ENCODE measurements at regions not wholly inside any gene's neighbourhood (a gene's known extent, or its start where the extent isn't known, plus 50 kb on each side); places are given as distances from the start of the nearest gene placed in this dataset.
A peak's percentile ranks its signal among the peaks of the same experiment; 100 is the strongest.
"Not testable (repeated sequence)": the region's sequence is repeated elsewhere in the genome, so short reads cannot be mapped to it uniquely, and the experiment has no call there.

- TF ChIP-seq, protein P1, sequence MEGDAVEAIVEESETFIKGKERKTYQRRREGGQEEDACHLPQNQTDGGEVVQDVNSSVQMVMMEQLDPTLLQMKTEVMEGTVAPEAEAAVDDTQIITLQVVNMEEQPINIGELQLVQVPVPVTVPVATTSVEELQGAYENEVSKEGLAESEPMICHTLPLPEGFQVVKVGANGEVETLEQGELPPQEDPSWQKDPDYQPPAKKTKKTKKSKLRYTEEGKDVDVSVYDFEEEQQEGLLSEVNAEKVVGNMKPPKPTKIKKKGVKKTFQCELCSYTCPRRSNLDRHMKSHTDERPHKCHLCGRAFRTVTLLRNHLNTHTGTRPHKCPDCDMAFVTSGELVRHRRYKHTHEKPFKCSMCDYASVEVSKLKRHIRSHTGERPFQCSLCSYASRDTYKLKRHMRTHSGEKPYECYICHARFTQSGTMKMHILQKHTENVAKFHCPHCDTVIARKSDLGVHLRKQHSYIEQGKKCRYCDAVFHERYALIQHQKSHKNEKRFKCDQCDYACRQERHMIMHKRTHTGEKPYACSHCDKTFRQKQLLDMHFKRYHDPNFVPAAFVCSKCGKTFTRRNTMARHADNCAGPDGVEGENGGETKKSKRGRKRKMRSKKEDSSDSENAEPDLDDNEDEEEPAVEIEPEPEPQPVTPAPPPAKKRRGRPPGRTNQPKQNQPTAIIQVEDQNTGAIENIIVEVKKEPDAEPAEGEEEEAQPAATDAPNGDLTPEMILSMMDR (IDR thresholded peaks at IDR 0.05): no peak
- H3K36me3 ChIP-seq: no peaks in the 10 kb centered on the region
- no peaks in the 10 kb centered on the region for H3K4me1 ChIP-seq
- H3K27ac ChIP-seq: no peak overlapping the region
- intact Hi-C loops (cut with DNase I): no loop called here
- ATAC-seq (no peak), DNase-seq (no peak)
- no peaks in the 10 kb centered on the region for H3K9me3 ChIP-seq
- no peak overlapping the region for H3K4me3 ChIP-seq
- no peaks in the 10 kb centered on the region for H3K27me3 ChIP-seq
These were observed 690.9 kb downstream of the ISL1 start for GRCh38 chr5:52073993-52074689.

- TF ChIP-seq, protein P1 (IDR thresholded peaks at IDR 0.05): no peak
- Histone ChIP-seq H3K9me3 (peaks cover 0 to 4% of the 10 kb centered on the region in 2 donors), H3K27ac (no peak overlapping the region), H3K4me3 (no peak overlapping the region), H3K27me3 (no peaks in the 10 kb centered on the region), H3K36me3 (no peaks in the 10 kb centered on the region), H3K4me1 (no peaks in the 10 kb centered on the region)
- ATAC-seq: no peak
- intact Hi-C loops (cut with DNase I): no loop called here
- no peak for DNase-seq
These were observed 694.9 kb downstream of the ISL1 start for GRCh38 chr5:52077941-52078815.

DNA sequence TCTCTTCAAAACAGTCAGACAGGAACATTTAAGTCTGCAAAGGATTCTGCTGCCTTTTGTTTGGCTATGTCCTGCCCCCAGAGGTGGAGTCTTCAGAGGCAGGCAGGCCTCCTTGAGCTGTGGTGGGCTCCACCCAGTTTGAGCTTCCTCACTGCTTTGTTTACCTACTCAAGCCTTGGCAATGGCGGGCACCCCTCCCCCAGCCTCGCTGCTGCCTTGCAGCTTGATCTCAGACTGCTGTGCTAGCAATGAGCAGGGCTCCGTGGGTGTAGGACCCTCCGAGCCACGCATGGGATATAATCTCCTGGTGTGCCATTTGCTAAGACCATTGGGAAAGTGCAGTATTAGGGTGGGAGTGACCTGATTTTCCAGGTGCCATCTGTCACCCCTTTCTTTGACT, 685.4 kb upstream of the ITGA1 start:
- peaks cover 0 to 19% of the 10 kb centered on the region in 2 donors for H3K9me3 ChIP-seq
- ATAC-seq; H3K4me3 ChIP-seq; intact Hi-C loops (cut with DNase I); H3K4me1 ChIP-seq; H3K36me3 ChIP-seq; H3K27me3 ChIP-seq; H3K27ac ChIP-seq: not testable (repeated sequence)
- peak in 1 of 4 donors; percentile 30 for DNase-seq

DNA sequence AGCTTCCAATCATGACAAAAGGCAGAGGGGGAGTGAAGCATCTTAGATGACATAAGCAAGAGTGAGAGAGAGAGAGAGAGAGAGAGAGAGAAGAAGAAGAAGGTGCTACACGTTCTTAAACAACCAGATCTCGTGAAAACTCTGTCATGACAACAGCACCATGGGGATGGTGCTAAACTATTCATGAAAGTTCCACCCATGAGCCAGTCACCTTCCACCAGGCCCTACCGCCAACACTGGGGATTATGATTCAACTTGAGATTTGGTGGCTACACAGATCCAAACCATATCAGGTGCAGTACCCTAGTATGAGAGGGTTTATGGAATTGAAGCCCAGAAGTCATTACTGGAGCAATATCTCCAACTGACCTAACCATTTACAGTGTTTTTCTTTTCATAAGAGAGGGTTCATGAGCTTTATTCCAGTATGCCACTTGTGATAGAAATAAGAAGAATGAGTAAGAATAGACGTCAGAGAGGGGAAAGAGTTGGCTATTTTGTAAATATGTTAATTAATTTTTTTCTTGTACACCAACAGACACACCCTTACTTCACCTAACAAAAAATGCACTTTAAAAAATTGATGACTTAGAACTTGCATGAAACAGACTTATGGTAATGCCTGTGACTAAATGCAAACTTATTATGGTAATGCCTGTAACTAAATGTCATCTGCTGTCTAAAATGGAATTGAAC, 680.4 kb upstream of the ITGA1 start:
- Histone ChIP-seq H3K9me3 (peaks cover 0 to 22% of the 10 kb centered on the region in 2 donors), H3K4me3 (no peak overlapping the region), H3K4me1 (no peaks in the 10 kb centered on the region), H3K36me3 (no peaks in the 10 kb centered on the region), H3K27me3 (no peaks in the 10 kb centered on the region), H3K27ac (no peak overlapping the region)
- TF ChIP-seq, protein P1 (IDR thresholded peaks at IDR 0.05): no peak
- ATAC-seq (no peak), DNase-seq (no peak)
- intact Hi-C loops (cut with DNase I): no loop called here

- TF ChIP-seq, protein P1 (IDR thresholded peaks at IDR 0.05): no peak
- H3K36me3 ChIP-seq: no peaks in the 10 kb centered on the region
- no peaks in the 10 kb centered on the region for H3K9me3 ChIP-seq
- no peaks in the 10 kb centered on the region for H3K27me3 ChIP-seq
- no peak overlapping the region for H3K27ac ChIP-seq
- ATAC-seq (no peak), DNase-seq (no peak)
- H3K4me3 ChIP-seq: no peak overlapping the region
- no peaks in the 10 kb centered on the region for H3K4me1 ChIP-seq
- intact Hi-C loops (cut with DNase I): no loop called here
These were observed 667.9 kb upstream of the ITGA1 start for GRCh38 chr5:52119768-52120167.

All from left lung (tissue), 4 donors.